Neural progenitor cell (in vitro differentiated cells): ENCODE measurements at regions not wholly inside any gene's neighbourhood (a gene's known extent, or its start where the extent isn't known, plus 50 kb on each side); places are given as distances from the start of the nearest gene placed in this dataset.

Source experiments
- CTCF ChIP-seq: fragments of 200-600 bp; sonication (generic); IDR thresholded peaks from 2 replicates; pipeline ENCODE4 v1.5.1; 2017; ENCODE audit warnings: antibody characterized with exemption, mild to moderate bottlenecking
- EZH2phosphoT487 ChIP-seq: fragments of 200-600 bp; sonication (generic); IDR thresholded peaks from 2 replicates; pipeline ENCODE4 v1.6.1; 2017; ENCODE audit warnings: antibody characterized with exemption

DNA sequence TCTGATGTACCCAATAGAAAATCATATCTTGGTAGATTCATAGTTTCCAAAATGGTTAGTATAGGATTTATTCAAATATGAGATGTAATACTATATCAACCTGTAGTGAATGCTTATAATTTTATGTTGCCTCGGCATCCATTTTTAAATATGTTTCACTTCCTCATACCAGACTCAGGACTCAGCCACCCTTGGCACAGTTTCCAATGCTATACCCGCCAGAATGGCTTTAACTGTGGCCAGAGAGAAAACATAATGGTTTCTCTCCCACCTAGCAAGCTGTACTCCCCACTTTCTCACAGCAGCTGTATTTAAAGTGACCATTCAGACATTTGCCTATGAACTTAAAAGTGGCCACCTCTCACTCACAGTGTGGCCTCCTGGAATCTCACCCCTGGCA is 466.6 kb upstream of the PABPC4L start:
- TF ChIP-seq CTCF (no peak), EZH2phosphoT487 (no peak)
